BLaER1 treated with 17β-estradiol and CSF1 and Interleukin-3, amounts not matched to agents 10 nM and 100 nM (cell line): ENCODE measurements at regions not wholly inside any gene's neighbourhood (a gene's known extent, or its start where the extent isn't known, plus 50 kb on each side); places are given as distances from the start of the nearest gene placed in this dataset.

Source experiments
- H3K27ac ChIP-seq, 11 experiments: shearing (Covaris generic); formaldehyde crosslinking; 2 replicates each; pipeline ENCODE4 v1.8.1; 2022
- H3K27me3 ChIP-seq, 11 experiments: shearing (Covaris generic); formaldehyde crosslinking; 2 replicates each; pipeline ENCODE4 v1.8.1; 2022
- H3K36me3 ChIP-seq, 11 experiments: shearing (Covaris generic); formaldehyde crosslinking; 2 replicates each; pipeline ENCODE4 v1.8.1; 2022
- H3K4me1 ChIP-seq, 10 experiments: shearing (Covaris generic); formaldehyde crosslinking; 2 replicates each; pipeline ENCODE4 v1.8.1; 2022
- H3K4me2 ChIP-seq, 11 experiments: shearing (Covaris generic); formaldehyde crosslinking; 2 replicates each; pipeline ENCODE4 v1.8.1; 2022
- H3K4me3 ChIP-seq, 10 experiments: shearing (Covaris generic); formaldehyde crosslinking; 2 replicates each; pipeline ENCODE4 v1.8.1; 2022
- H3K9ac ChIP-seq, 11 experiments: shearing (Covaris generic); formaldehyde crosslinking; 2 replicates each; pipeline ENCODE4 v1.8.1; 2022
- H3K9me3 ChIP-seq, 11 experiments: shearing (Covaris generic); formaldehyde crosslinking; replicated peaks in 1 of 11; 2 replicates each; pipeline ENCODE4 v1.8.1; 2022
- H4K20me1 ChIP-seq, 11 experiments: shearing (Covaris generic); formaldehyde crosslinking; 2 replicates each; pipeline ENCODE4 v1.8.1; 2022
- Cebpa-rat ChIP-seq, 11 experiments: shearing (Covaris generic); IDR thresholded peaks; 2 replicates each; pipeline ENCODE4 v1.8.1; 2022

GRCh38 chrX:143800150-143800549 lies 79.6 kb upstream of the SPANXN2 start:
- no peak for TF ChIP-seq Cebpa-rat (IDR thresholded peaks at IDR 0.05)
- Histone ChIP-seq H3K9ac (no peak overlapping the region), H4K20me1 (no peaks in the 10 kb centered on the region), H3K27ac (no peak overlapping the region), H3K36me3 (no peaks in the 10 kb centered on the region), H3K4me3 (no peak overlapping the region), H3K4me1 (no peaks in the 10 kb centered on the region), H3K9me3 (no peaks in the 10 kb centered on the region), H3K4me2 (no peak overlapping the region), H3K27me3 (peaks cover 58 to 89% (median 85%) of the 10 kb centered on the region in 11 experiments)

GRCh38 chrX:143788265-143788664 lies 67.7 kb upstream of the SPANXN2 start:
- Histone ChIP-seq H3K27ac (no peak overlapping the region), H3K4me1 (no peaks in the 10 kb centered on the region), H3K4me3 (no peak overlapping the region), H3K36me3 (no peaks in the 10 kb centered on the region), H3K9me3 (peaks cover 0 to 17% (median 0%) of the 10 kb centered on the region in 11 experiments; a peak in 3 of 22 replicates), H3K4me2 (no peak overlapping the region), H4K20me1 (no peaks in the 10 kb centered on the region; a peak in 1 of 22 replicates), H3K9ac (no peak overlapping the region), H3K27me3 (peaks cover 33 to 67% (median 51%) of the 10 kb centered on the region in 11 experiments)
- no peak for TF ChIP-seq Cebpa-rat (IDR thresholded peaks at IDR 0.05)

DNA sequence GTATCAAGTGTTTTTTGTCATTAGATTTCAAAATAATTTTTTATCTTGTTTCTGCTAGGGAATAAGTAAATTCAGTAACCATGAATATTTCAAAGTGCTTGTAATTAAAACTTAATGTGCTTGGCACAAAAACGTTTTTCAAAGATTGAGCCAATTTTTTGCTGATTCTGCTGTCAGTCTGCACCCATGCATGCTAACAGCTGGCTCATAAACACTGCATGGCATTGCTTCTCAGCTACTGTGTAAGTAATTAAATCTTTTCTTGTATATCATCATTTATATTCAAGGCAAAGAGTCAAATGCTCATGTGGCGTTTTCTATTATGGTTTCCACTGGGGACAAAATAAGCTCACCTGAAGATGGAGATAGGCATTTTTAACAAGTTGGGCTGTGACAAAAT lies 66.8 kb upstream of the SPANXN2 start:
- H3K27ac ChIP-seq, result no peak overlapping the region
- TF ChIP-seq Cebpa-rat (IDR thresholded peaks at IDR 0.05), result no peak
- no peak overlapping the region for H3K4me2 ChIP-seq
- H3K9ac ChIP-seq, result no peak overlapping the region
- H3K4me1 ChIP-seq, result no peaks in the 10 kb centered on the region
- peaks cover 33 to 71% (median 56%) of the 10 kb centered on the region in 11 experiments for H3K27me3 ChIP-seq
- no peaks in the 10 kb centered on the region; a peak in 1 of 22 replicates for H4K20me1 ChIP-seq
- H3K4me3 ChIP-seq, result no peak overlapping the region
- no peaks in the 10 kb centered on the region for H3K36me3 ChIP-seq
- H3K9me3 ChIP-seq, result peaks cover 0 to 17% (median 0%) of the 10 kb centered on the region in 11 experiments; a peak in 3 of 22 replicates

DNA sequence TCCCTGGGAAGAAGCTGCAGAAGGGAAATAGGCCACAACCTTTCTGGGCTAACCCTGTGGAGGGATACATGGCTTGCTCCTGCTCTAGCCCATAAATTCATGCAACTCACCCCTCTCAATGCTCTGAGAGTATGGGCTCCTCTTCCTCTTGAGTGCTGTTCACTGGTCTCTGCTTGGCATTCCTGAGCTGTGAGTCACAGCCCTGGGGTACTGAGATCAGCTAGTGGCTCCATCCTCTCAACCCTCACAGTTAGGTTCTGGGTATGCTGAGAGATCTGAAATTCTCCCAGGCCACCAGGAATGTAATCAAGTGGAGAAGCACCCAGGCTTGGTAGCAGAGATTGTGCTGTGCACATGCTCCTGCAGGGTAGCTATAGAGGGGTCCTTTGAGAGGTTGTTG lies 60.6 kb upstream of the SPANXN2 start:
- TF ChIP-seq Cebpa-rat (IDR thresholded peaks at IDR 0.05), result no peak
- H3K4me3 ChIP-seq, result no peak overlapping the region
- no peak overlapping the region for H3K9ac ChIP-seq
- peaks cover 0 to 17% (median 8%) of the 10 kb centered on the region in 11 experiments; a peak in 12 of 22 replicates for H3K9me3 ChIP-seq
- no peaks in the 10 kb centered on the region for H4K20me1 ChIP-seq
- H3K27me3 ChIP-seq, result peaks cover 30 to 92% (median 79%) of the 10 kb centered on the region in 11 experiments; a peak in 21 of 22 replicates
- H3K4me2 ChIP-seq, result no peak overlapping the region
- no peak overlapping the region for H3K27ac ChIP-seq
- no peaks in the 10 kb centered on the region for H3K4me1 ChIP-seq
- H3K36me3 ChIP-seq, result no peaks in the 10 kb centered on the region
